Skin of body (tissue), 1 donor: ENCODE measurements at regions not wholly inside any gene's neighbourhood (a gene's known extent, or its start where the extent isn't known, plus 50 kb on each side); places are given as distances from the start of the nearest gene placed in this dataset.
A peak's percentile ranks its signal among the peaks of the same experiment; 100 is the strongest.

Source experiments
- DNase-seq: peaks from one replicate; lab custom pipeline; 2025; lab: John Stamatoyannopoulos, UW

GRCh38 chr2:149819356-149819957, 231.9 kb upstream of the MMADHC start:
- DNase-seq = no peak

GRCh38 chr2:149816756-149817551, 229.4 kb upstream of the MMADHC start:
- no peak for DNase-seq

- no peak for DNase-seq
Measured at GRCh38 chr2:149815941-149816340, 228.4 kb upstream of the MMADHC start.

- DNase-seq = no peak
Measured at GRCh38 chr2:149814901-149815300, 227.3 kb upstream of the MMADHC start.

- DNase-seq = no peak
Measured at GRCh38 chr2:149814049-149814448, 226.5 kb upstream of the MMADHC start.

GRCh38 chr2:149808556-149808955, 221.0 kb upstream of the MMADHC start:
- DNase-seq = no peak

GRCh38 chr2:149806651-149807050, 219.1 kb upstream of the MMADHC start:
- DNase-seq = no peak

- no peak for DNase-seq
Measured at GRCh38 chr2:149800624-149801542, 213.3 kb upstream of the MMADHC start.

- DNase-seq = peak; percentile 30
Measured at GRCh38 chr2:149799013-149799705, 211.6 kb upstream of the MMADHC start.

- no peak for DNase-seq
Measured at GRCh38 chr2:149797030-149797429, 209.5 kb upstream of the MMADHC start.

- no peak for DNase-seq
Measured at GRCh38 chr2:149789549-149789948, 202.0 kb upstream of the MMADHC start.

GRCh38 chr2:149787206-149787605, 199.6 kb upstream of the MMADHC start:
- no peak for DNase-seq

GRCh38 chr2:149783284-149783683, 195.7 kb upstream of the MMADHC start:
- DNase-seq = no peak

GRCh38 chr2:149782572-149782971, 195.0 kb upstream of the MMADHC start:
- no peak for DNase-seq

GRCh38 chr2:149781263-149781808, 193.8 kb upstream of the MMADHC start:
- DNase-seq = no peak

GRCh38 chr2:149773006-149773405, 185.4 kb upstream of the MMADHC start:
- DNase-seq = no peak

GRCh38 chr2:149768320-149768799, 180.8 kb upstream of the MMADHC start:
- DNase-seq = no peak

- DNase-seq = peak; percentile 13
Measured at GRCh38 chr2:149767516-149767974, 180.0 kb upstream of the MMADHC start.

GRCh38 chr2:149766339-149766738, 178.8 kb upstream of the MMADHC start:
- no peak for DNase-seq

- no peak for DNase-seq
Measured at GRCh38 chr2:149765636-149766035, 178.1 kb upstream of the MMADHC start.

- DNase-seq = no peak
Measured at GRCh38 chr2:149765003-149765402, 177.4 kb upstream of the MMADHC start.
